ENCODE measurements at regions not wholly inside any gene's neighbourhood (a gene's known extent, or its start where the extent isn't known, plus 50 kb on each side); places are given as distances from the start of the nearest gene placed in this dataset.

DNA sequence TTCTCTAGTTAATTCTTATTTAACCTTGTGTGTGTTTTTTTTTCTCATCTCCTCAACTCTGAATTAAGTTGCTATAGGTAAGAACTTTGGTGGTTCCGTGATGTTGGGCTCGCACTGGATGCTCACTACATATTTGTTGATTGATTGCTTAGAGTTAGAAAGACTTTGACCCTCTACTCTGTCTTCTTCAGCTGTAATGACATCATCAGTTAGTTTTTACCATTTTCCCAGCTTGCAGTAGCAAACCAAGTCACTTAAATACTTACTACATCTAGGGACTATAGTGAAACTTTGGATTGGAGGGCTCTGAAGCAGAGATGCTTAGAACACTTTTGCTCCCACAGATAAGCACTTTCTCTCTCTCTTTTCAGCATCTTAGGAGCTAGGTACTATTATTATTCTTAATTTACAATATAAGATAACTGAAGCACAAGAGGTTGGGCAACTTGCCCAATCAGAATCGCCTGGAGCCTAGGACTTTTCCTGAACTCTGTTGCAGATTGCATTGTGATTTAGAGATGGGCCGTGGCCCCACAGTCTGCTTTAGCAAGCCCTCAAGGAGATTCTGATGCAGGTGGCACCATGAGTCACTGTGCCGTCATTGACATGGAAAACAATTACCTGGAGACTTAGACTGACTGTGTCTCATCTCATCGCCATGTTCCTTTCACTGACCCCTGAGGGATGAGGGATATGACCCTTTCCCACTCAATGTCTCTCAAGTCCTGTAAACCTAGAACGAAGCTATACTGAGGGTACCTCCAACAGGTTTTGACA, 471.9 kb upstream of the PODXL start:
- H3K27me3 Mint-ChIP-seq (ENCODE audit: unreplicated experiment), result no peaks in the 10 kb centered on the region
- no peaks in the 10 kb centered on the region for H3K9me3 Mint-ChIP-seq (ENCODE audit: unreplicated experiment)
- TF ChIP-seq, protein P1, sequence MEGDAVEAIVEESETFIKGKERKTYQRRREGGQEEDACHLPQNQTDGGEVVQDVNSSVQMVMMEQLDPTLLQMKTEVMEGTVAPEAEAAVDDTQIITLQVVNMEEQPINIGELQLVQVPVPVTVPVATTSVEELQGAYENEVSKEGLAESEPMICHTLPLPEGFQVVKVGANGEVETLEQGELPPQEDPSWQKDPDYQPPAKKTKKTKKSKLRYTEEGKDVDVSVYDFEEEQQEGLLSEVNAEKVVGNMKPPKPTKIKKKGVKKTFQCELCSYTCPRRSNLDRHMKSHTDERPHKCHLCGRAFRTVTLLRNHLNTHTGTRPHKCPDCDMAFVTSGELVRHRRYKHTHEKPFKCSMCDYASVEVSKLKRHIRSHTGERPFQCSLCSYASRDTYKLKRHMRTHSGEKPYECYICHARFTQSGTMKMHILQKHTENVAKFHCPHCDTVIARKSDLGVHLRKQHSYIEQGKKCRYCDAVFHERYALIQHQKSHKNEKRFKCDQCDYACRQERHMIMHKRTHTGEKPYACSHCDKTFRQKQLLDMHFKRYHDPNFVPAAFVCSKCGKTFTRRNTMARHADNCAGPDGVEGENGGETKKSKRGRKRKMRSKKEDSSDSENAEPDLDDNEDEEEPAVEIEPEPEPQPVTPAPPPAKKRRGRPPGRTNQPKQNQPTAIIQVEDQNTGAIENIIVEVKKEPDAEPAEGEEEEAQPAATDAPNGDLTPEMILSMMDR (IDR thresholded peaks at IDR 0.05; ENCODE audit: partially characterized antibody, unreplicated experiment), result no peak
- no peaks in the 10 kb centered on the region for H3K4me1 Mint-ChIP-seq (ENCODE audit: low read depth, unreplicated experiment)
- H3K4me3 Mint-ChIP-seq (ENCODE audit: unreplicated experiment), result no peak overlapping the region
- no peak overlapping the region for H3K27ac Mint-ChIP-seq (ENCODE audit: unreplicated experiment)
- DNase-seq, result no peak
- no peaks in the 10 kb centered on the region for H3K36me3 Mint-ChIP-seq (ENCODE audit: unreplicated experiment)

DNA sequence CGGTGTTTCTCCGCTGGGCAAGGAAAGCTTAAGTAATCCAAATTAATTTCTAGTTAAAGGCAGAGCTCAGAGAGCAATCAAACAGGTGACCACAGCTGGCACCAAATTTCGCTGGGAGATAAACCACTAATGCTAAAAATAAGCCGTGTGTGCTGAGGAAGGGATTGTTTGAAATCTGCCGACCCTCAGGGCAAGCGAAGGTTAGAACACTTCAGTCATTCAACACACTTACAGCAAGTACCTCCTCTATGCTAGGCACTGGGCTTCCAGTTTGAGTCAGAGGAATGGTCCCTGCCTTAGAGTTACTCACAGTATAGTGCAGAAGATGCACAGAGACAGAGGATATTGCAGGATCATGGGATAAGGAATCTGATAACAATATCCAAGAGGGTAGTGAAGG, 467.9 kb upstream of the PODXL start:
- TF ChIP-seq, protein P1 (IDR thresholded peaks at IDR 0.05; ENCODE audit: partially characterized antibody, unreplicated experiment), result no peak
- Mint-ChIP-seq H3K9me3 (ENCODE audit: unreplicated experiment) (no peaks in the 10 kb centered on the region), H3K27me3 (ENCODE audit: unreplicated experiment) (no peaks in the 10 kb centered on the region), H3K36me3 (ENCODE audit: unreplicated experiment) (no peaks in the 10 kb centered on the region), H3K4me1 (ENCODE audit: low read depth, unreplicated experiment) (no peaks in the 10 kb centered on the region), H3K27ac (ENCODE audit: unreplicated experiment) (no peak overlapping the region), H3K4me3 (ENCODE audit: unreplicated experiment) (no peak overlapping the region)
- no peak for DNase-seq

- TF ChIP-seq, protein P1 (IDR thresholded peaks at IDR 0.05; ENCODE audit: partially characterized antibody, unreplicated experiment), result no peak
- Mint-ChIP-seq H3K27ac (ENCODE audit: unreplicated experiment) (no peak overlapping the region), H3K9me3 (ENCODE audit: unreplicated experiment) (no peaks in the 10 kb centered on the region), H3K4me3 (ENCODE audit: unreplicated experiment) (no peak overlapping the region), H3K27me3 (ENCODE audit: unreplicated experiment) (no peaks in the 10 kb centered on the region), H3K36me3 (ENCODE audit: unreplicated experiment) (no peaks in the 10 kb centered on the region), H3K4me1 (ENCODE audit: low read depth, unreplicated experiment) (no peaks in the 10 kb centered on the region)
- no peak for DNase-seq
Measured at GRCh38 chr7:132023466-132023865, 467.0 kb upstream of the PODXL start.

GRCh38 chr7:132022188-132022587, 465.8 kb upstream of the PODXL start:
- Mint-ChIP-seq H3K27ac (ENCODE audit: unreplicated experiment) (no peak overlapping the region), H3K36me3 (ENCODE audit: unreplicated experiment) (no peaks in the 10 kb centered on the region), H3K9me3 (ENCODE audit: unreplicated experiment) (no peaks in the 10 kb centered on the region), H3K27me3 (ENCODE audit: unreplicated experiment) (no peaks in the 10 kb centered on the region), H3K4me1 (ENCODE audit: low read depth, unreplicated experiment) (no peaks in the 10 kb centered on the region), H3K4me3 (ENCODE audit: unreplicated experiment) (no peak overlapping the region)
- TF ChIP-seq, protein P1 (IDR thresholded peaks at IDR 0.05; ENCODE audit: partially characterized antibody, unreplicated experiment), result no peak
- DNase-seq, result no peak

GRCh38 chr7:132019703-132020102, 463.3 kb upstream of the PODXL start:
- Mint-ChIP-seq H3K27me3 (ENCODE audit: unreplicated experiment) (no peaks in the 10 kb centered on the region), H3K36me3 (ENCODE audit: unreplicated experiment) (peaks cover 5% of the 10 kb centered on the region), H3K27ac (ENCODE audit: unreplicated experiment) (no peak overlapping the region), H3K4me3 (ENCODE audit: unreplicated experiment) (no peak overlapping the region), H3K4me1 (ENCODE audit: low read depth, unreplicated experiment) (no peaks in the 10 kb centered on the region), H3K9me3 (ENCODE audit: unreplicated experiment) (no peaks in the 10 kb centered on the region)
- TF ChIP-seq, protein P1 (IDR thresholded peaks at IDR 0.05; ENCODE audit: partially characterized antibody, unreplicated experiment), result no peak
- no peak for DNase-seq
